BLaER1 (cell line): ENCODE measurements at regions not wholly inside any gene's neighbourhood (a gene's known extent, or its start where the extent isn't known, plus 50 kb on each side); places are given as distances from the start of the nearest gene placed in this dataset.

ENCODE experiments used
- H3K27ac ChIP-seq: shearing (Covaris generic); formaldehyde crosslinking; 2 replicates; pipeline ENCODE4 v1.8.1; 2022
- H3K27me3 ChIP-seq: shearing (Covaris generic); formaldehyde crosslinking; 2 replicates; pipeline ENCODE4 v1.8.1; 2022
- H3K36me3 ChIP-seq: shearing (Covaris generic); formaldehyde crosslinking; 2 replicates; pipeline ENCODE4 v1.8.1; 2022
- H3K4me1 ChIP-seq: shearing (Covaris generic); formaldehyde crosslinking; 2 replicates; pipeline ENCODE4 v1.8.1; 2022
- H3K4me2 ChIP-seq: shearing (Covaris generic); formaldehyde crosslinking; 2 replicates; pipeline ENCODE4 v1.8.1; 2022
- H3K4me3 ChIP-seq: shearing (Covaris generic); formaldehyde crosslinking; 2 replicates; pipeline ENCODE4 v1.8.1; 2022
- H3K9ac ChIP-seq: shearing (Covaris generic); formaldehyde crosslinking; 2 replicates; pipeline ENCODE4 v1.8.1; 2022
- H3K9me3 ChIP-seq: shearing (Covaris generic); formaldehyde crosslinking; 2 replicates; pipeline ENCODE4 v1.8.1; 2022
- H4K20me1 ChIP-seq: shearing (Covaris generic); formaldehyde crosslinking; 2 replicates; pipeline ENCODE4 v1.8.1; 2022
- Cebpa-rat ChIP-seq: shearing (Covaris generic); IDR thresholded peaks from 2 replicates; pipeline ENCODE4 v1.8.1; 2022

GRCh38 chr10:78945838-78946237 lies 122.9 kb upstream of the ZMIZ1 start:
- 0 out of 2 replicates have a peak, but pooled peaks cover 6% of the 10 kb centered on the region for H3K4me1 ChIP-seq
- no peak for TF ChIP-seq Cebpa-rat
- H3K27ac ChIP-seq: no peak overlapping the region

GRCh38 chr10:78947226-78947625 lies 121.5 kb upstream of the ZMIZ1 start:
- Histone ChIP-seq H3K9me3 (peaks cover 9% of the 10 kb centered on the region; the same call in 1 of the 2 replicates), H3K4me3 (no peak overlapping the region), H3K27ac (no peak overlapping the region), H3K4me2 (no peak overlapping the region), H3K27me3 (peaks cover 74% of the 10 kb centered on the region), H3K4me1 (peaks cover 14% of the 10 kb centered on the region), H3K36me3 (no peaks in the 10 kb centered on the region), H3K9ac (no peak overlapping the region), H4K20me1 (peaks cover 62% of the 10 kb centered on the region)
- no peak for TF ChIP-seq Cebpa-rat

More at GRCh38 chr10:78945838-78946237, 122.9 kb upstream of the ZMIZ1 start:
- Histone ChIP-seq H3K9ac (no peak overlapping the region), H3K9me3 (peaks cover 9% of the 10 kb centered on the region; the same call in 1 of the 2 replicates), H3K27me3 (peaks cover 61% of the 10 kb centered on the region), H3K4me3 (no peak overlapping the region), H3K4me2 (no peak overlapping the region), H3K36me3 (no peaks in the 10 kb centered on the region), H4K20me1 (peaks cover 48% of the 10 kb centered on the region)

GRCh38 chr10:78947733-78948132 lies 121.0 kb upstream of the ZMIZ1 start:
- H3K9me3 ChIP-seq: peaks cover 8% of the 10 kb centered on the region; the same call in 1 of the 2 replicates
- no peak overlapping the region for H3K9ac ChIP-seq
- H3K4me1 ChIP-seq: peaks cover 19% of the 10 kb centered on the region
- no peak for TF ChIP-seq Cebpa-rat
- no peak overlapping the region for H3K4me2 ChIP-seq
- peaks cover 67% of the 10 kb centered on the region for H4K20me1 ChIP-seq
- H3K36me3 ChIP-seq: no peaks in the 10 kb centered on the region
- H3K4me3 ChIP-seq: no peak overlapping the region
- H3K27ac ChIP-seq: no peak overlapping the region
- peaks cover 74% of the 10 kb centered on the region for H3K27me3 ChIP-seq

GRCh38 chr10:78948621-78949030 lies 120.1 kb upstream of the ZMIZ1 start:
- H3K4me2 ChIP-seq: no peak overlapping the region

GRCh38 chr10:78950656-78951587 lies 117.8 kb upstream of the ZMIZ1 start:
- Histone ChIP-seq H3K4me2 (no peak overlapping the region), H3K4me1 (peaks cover 36% of the 10 kb centered on the region), H3K9ac (no peak overlapping the region), H4K20me1 (peaks cover 86% of the 10 kb centered on the region), H3K4me3 (no peak overlapping the region), H3K9me3 (no peaks in the 10 kb centered on the region), H3K27me3 (peaks cover 80% of the 10 kb centered on the region), H3K27ac (no peak overlapping the region), H3K36me3 (no peaks in the 10 kb centered on the region)
- TF ChIP-seq Cebpa-rat: no peak

More at GRCh38 chr10:78948621-78949030, 120.1 kb upstream of the ZMIZ1 start:
- no peak overlapping the region for H3K4me3 ChIP-seq
- no peaks in the 10 kb centered on the region for H3K9me3 ChIP-seq
- no peak overlapping the region for H3K27ac ChIP-seq
- no peak overlapping the region for H3K9ac ChIP-seq
- H4K20me1 ChIP-seq: peaks cover 76% of the 10 kb centered on the region
- peaks cover 28% of the 10 kb centered on the region for H3K4me1 ChIP-seq
- H3K36me3 ChIP-seq: no peaks in the 10 kb centered on the region
- peaks cover 76% of the 10 kb centered on the region for H3K27me3 ChIP-seq
- TF ChIP-seq Cebpa-rat: no peak

- H3K9me3 ChIP-seq: no peaks in the 10 kb centered on the region
- no peaks in the 10 kb centered on the region for H3K36me3 ChIP-seq
- no peak overlapping the region for H3K4me3 ChIP-seq
- H3K9ac ChIP-seq: no peak overlapping the region
- H3K4me2 ChIP-seq: peak overlapping the region; percentile 83
- peaks cover 89% of the 10 kb centered on the region for H4K20me1 ChIP-seq
- TF ChIP-seq Cebpa-rat: no peak
- H3K27me3 ChIP-seq: peaks cover 83% of the 10 kb centered on the region
- no peak overlapping the region for H3K27ac ChIP-seq
- peaks cover 36% of the 10 kb centered on the region for H3K4me1 ChIP-seq
These were observed 116.7 kb upstream of the ZMIZ1 start for GRCh38 chr10:78952030-78952429.

GRCh38 chr10:78952686-78953085 lies 116.1 kb upstream of the ZMIZ1 start:
- no peak overlapping the region for H3K27ac ChIP-seq
- H3K9ac ChIP-seq: no peak overlapping the region
- H3K9me3 ChIP-seq: no peaks in the 10 kb centered on the region
- H3K4me3 ChIP-seq: no peak overlapping the region
- peak overlapping the region; percentile 83 for H3K4me2 ChIP-seq
- peaks cover 36% of the 10 kb centered on the region for H3K4me1 ChIP-seq
- no peaks in the 10 kb centered on the region for H3K36me3 ChIP-seq
- no peak for TF ChIP-seq Cebpa-rat
- H3K27me3 ChIP-seq: peaks cover 83% of the 10 kb centered on the region
- peaks cover 88% of the 10 kb centered on the region for H4K20me1 ChIP-seq

- no peaks in the 10 kb centered on the region for H3K36me3 ChIP-seq
- TF ChIP-seq Cebpa-rat: no peak
- no peaks in the 10 kb centered on the region for H3K9me3 ChIP-seq
- H3K27ac ChIP-seq: no peak overlapping the region
- peaks cover 91% of the 10 kb centered on the region for H4K20me1 ChIP-seq
- H3K4me1 ChIP-seq: peaks cover 36% of the 10 kb centered on the region
- no peak overlapping the region for H3K9ac ChIP-seq
- H3K4me2 ChIP-seq: peak overlapping the region; percentile 83
- H3K27me3 ChIP-seq: peaks cover 86% of the 10 kb centered on the region
- no peak overlapping the region for H3K4me3 ChIP-seq
These were observed 115.5 kb upstream of the ZMIZ1 start for GRCh38 chr10:78953113-78953798.

GRCh38 chr10:78953799-78954297 lies 114.9 kb upstream of the ZMIZ1 start:
- H3K27me3 ChIP-seq: peaks cover 88% of the 10 kb centered on the region
- TF ChIP-seq Cebpa-rat: no peak
- H3K27ac ChIP-seq: no peak overlapping the region
- no peak overlapping the region for H3K9ac ChIP-seq
- H3K4me3 ChIP-seq: no peak overlapping the region
- peak overlapping the region; percentile 83 for H3K4me2 ChIP-seq
- no peaks in the 10 kb centered on the region for H3K36me3 ChIP-seq
- peaks cover 92% of the 10 kb centered on the region for H4K20me1 ChIP-seq
- H3K9me3 ChIP-seq: no peaks in the 10 kb centered on the region
- H3K4me1 ChIP-seq: peaks cover 36% of the 10 kb centered on the region
